Epithelial cell of proximal tubule (primary cell): ENCODE measurements at regions not wholly inside any gene's neighbourhood (a gene's known extent, or its start where the extent isn't known, plus 50 kb on each side); places are given as distances from the start of the nearest gene placed in this dataset.

Experiments used
- DNase-seq: peaks from one replicate; pipeline ENCODE4 v3.0.0-alpha.2; 2011; ENCODE audit warnings: low read depth
- H3K4me3 ChIP-seq: 2 replicates; pipeline ENCODE4 v1.5.1; 2011; ENCODE audit warnings: low read depth, mild to moderate bottlenecking, low read length
- TF ChIP-seq, protein P1 (sequence below): conservative IDR thresholded peaks from 2 replicates; pipeline ENCODE4 v1.5.1; 2012; ENCODE audit warnings: low read depth, mild to moderate bottlenecking, low read length

- DNase-seq = no peak
- TF ChIP-seq, protein P1, sequence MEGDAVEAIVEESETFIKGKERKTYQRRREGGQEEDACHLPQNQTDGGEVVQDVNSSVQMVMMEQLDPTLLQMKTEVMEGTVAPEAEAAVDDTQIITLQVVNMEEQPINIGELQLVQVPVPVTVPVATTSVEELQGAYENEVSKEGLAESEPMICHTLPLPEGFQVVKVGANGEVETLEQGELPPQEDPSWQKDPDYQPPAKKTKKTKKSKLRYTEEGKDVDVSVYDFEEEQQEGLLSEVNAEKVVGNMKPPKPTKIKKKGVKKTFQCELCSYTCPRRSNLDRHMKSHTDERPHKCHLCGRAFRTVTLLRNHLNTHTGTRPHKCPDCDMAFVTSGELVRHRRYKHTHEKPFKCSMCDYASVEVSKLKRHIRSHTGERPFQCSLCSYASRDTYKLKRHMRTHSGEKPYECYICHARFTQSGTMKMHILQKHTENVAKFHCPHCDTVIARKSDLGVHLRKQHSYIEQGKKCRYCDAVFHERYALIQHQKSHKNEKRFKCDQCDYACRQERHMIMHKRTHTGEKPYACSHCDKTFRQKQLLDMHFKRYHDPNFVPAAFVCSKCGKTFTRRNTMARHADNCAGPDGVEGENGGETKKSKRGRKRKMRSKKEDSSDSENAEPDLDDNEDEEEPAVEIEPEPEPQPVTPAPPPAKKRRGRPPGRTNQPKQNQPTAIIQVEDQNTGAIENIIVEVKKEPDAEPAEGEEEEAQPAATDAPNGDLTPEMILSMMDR = no peak
- no peak overlapping the region for H3K4me3 ChIP-seq
Observed at GRCh38 chr18:10135302-10135926, 221.6 kb downstream of the VAPA start.

DNA sequence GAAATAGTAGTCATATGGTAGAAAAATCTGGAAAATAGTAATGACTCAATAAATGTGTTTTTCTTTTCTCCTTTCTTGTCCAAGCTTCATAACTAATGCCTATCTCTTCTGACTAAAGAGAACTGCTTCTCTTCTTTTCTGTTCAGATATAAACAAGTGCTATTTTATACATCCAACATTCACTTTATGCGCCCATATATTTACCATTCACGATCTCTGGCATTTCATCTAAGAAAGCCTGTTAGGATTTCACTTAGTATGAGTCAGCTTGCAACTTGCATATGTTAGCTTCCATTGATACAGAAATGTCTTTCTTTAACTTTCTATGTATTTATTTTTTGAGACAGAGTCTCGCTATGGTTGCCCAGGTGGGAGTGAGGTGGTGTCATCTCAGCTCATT lies 224.9 kb downstream of the VAPA start:
- DNase-seq = no peak
- no peak overlapping the region for H3K4me3 ChIP-seq
- TF ChIP-seq, protein P1 = no peak

DNA sequence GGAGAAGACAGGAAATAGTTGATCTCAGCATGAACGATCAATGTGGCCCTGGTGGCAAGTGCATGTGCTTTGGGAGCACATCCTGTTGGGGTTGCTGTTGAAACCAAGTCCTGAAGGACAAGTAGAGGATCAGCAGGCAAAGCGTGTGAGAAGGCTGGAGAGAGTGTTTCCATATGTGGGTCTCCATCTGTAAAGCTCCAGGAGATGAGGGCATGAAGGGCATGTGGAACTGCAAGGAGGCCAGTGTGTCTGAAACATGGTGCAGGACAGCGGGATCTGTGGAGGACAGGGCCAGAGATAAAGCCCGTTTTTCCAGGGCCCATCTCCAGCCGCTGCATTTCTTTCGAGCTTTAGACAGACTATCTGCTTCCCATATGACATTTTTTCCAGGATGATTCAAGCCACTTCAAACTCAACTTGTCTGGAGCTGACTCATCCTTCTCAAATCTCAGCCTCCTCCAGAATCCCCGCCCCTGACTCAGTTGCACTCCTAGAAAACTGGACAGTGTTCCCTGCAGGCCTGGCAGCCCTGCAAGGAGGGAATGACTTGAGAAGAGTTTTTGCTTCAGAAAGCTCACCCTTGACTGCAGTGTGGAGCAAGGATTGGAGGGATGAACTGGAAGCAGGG lies 226.1 kb downstream of the VAPA start:
- DNase-seq = no peak
- TF ChIP-seq, protein P1 = no peak
- H3K4me3 ChIP-seq = no peak overlapping the region

GRCh38 chr18:10140461-10141282 lies 226.9 kb downstream of the VAPA start:
- TF ChIP-seq, protein P1 = no peak
- DNase-seq = no peak
- H3K4me3 ChIP-seq = no peak overlapping the region

DNA sequence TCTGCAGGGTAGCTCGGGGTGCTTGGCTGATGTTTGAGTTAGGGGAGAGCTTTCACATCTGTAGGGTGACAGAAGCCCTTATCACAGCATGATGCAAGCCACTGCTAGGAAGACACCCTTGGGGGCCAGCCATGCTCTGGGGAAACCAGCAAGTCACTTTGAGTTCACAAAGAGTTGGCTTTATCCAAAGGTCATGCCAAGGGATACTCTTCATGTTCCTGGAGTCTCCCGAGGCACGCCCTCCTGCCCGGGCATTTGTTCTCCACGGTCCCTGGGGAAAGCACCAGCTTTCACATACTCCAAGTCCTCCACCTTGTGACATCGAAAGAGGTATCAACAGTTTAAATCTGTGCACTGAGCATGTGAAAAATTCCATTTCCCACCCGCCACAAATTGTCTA lies 227.7 kb downstream of the VAPA start:
- H3K4me3 ChIP-seq = no peak overlapping the region
- DNase-seq = no peak
- TF ChIP-seq, protein P1 = no peak

DNA sequence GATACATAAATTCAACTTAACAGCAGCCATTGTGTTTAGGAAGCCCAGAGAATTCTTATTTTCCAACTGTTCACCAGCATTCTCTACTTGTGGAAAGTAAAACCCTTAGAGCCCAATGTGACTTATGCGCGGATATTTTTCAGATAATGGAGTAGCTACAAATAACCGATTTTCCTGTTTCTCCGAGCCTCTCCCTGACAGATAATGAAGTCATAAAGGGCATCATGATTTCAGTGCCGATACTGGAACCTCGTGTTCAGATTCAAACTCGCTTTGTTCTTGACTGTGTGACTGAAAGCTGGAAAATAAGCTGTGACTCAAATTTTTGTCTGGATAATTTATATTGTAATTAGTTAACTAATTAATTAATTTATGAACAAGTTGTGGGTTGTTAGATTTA lies 228.2 kb downstream of the VAPA start:
- H3K4me3 ChIP-seq = no peak overlapping the region
- no peak for DNase-seq
- TF ChIP-seq, protein P1 = no peak
